Neural progenitor cell (in vitro differentiated cells): ENCODE measurements at regions not wholly inside any gene's neighbourhood (a gene's known extent, or its start where the extent isn't known, plus 50 kb on each side); places are given as distances from the start of the nearest gene placed in this dataset.
A peak's percentile ranks its signal among the peaks of the same experiment; 100 is the strongest.

Experiments
- DNase-seq: peaks from one replicate; pipeline ENCODE4 v3.0.0-alpha.2; 2016; ENCODE audit warnings: low spot score
- H2AFZ ChIP-seq: fragments of 200-600 bp; sonication (generic); replicated peaks from 2 replicates; pipeline ENCODE4 v1.6.1; 2016; ENCODE audit warnings: antibody characterized with exemption
- H3F3A ChIP-seq: fragments of 200-600 bp; sonication (generic); 2 replicates; pipeline ENCODE4 v1.6.1; 2016; ENCODE audit warnings: antibody characterized with exemption, low read depth
- H3K27ac ChIP-seq: fragments of 200-600 bp; sonication (generic); 2 replicates; pipeline ENCODE4 v1.5.1; 2016; ENCODE audit warnings: mild to moderate bottlenecking
- H3K27me3 ChIP-seq: fragments of 200-600 bp; sonication (generic); 2 replicates; pipeline ENCODE4 v1.6.1; 2016; ENCODE audit warnings: mild to moderate bottlenecking, moderate library complexity
- H3K36me3 ChIP-seq: fragments of 200-600 bp; sonication (generic); 2 replicates; pipeline ENCODE4 v1.5.1; 2016
- H3K4me1 ChIP-seq: fragments of 200-600 bp; sonication (generic); 2 replicates; pipeline ENCODE4 v1.6.1; 2016; ENCODE audit warnings: mixed run types
- H3K4me2 ChIP-seq: fragments of 200-600 bp; sonication (generic); 2 replicates; pipeline ENCODE4 v1.6.1; 2016
- H3K4me3 ChIP-seq: fragments of 200-600 bp; sonication (generic); 2 replicates; pipeline ENCODE4 v1.5.1; 2016
- H3K79me2 ChIP-seq: fragments of 200-600 bp; sonication (generic); 2 replicates; pipeline ENCODE4 v1.6.1; 2016; ENCODE audit warnings: low read depth
- H3K9ac ChIP-seq: fragments of 200-600 bp; sonication (generic); 2 replicates; pipeline ENCODE4 v1.6.1; 2016
- H3K9me3 ChIP-seq: fragments of 200-600 bp; sonication (generic); 2 replicates; pipeline ENCODE4 v1.5.1; 2016; ENCODE audit warnings: low read depth
- H4K20me1 ChIP-seq: fragments of 200-600 bp; sonication (generic); 2 replicates; pipeline ENCODE4 v1.6.1; 2016; ENCODE audit warnings: low read depth
- H3K27ac Mint-ChIP-seq: 3 replicates; pipeline ENCODE4 v1.8.0; 2021; ENCODE audit warnings: mixed read lengths
- H3K27me3 Mint-ChIP-seq: 2 replicates; pipeline ENCODE4 v1.8.0; 2022; ENCODE audit warnings: low read depth, mild to moderate bottlenecking, inconsistent platforms, moderate library complexity, mixed read lengths; ENCODE audit not compliant: insufficient read depth
- H3K36me3 Mint-ChIP-seq: 3 replicates; pipeline ENCODE4 v1.8.0; 2021; ENCODE audit warnings: mixed read lengths
- H3K4me1 Mint-ChIP-seq: 3 replicates; pipeline ENCODE4 v1.8.0; 2021; ENCODE audit warnings: mixed read lengths
- H3K4me3 Mint-ChIP-seq: 3 replicates; pipeline ENCODE4 v1.8.0; 2021; ENCODE audit warnings: mild to moderate bottlenecking, moderate library complexity, mixed read lengths
- H3K9me3 Mint-ChIP-seq: 3 replicates; pipeline ENCODE4 v1.8.0; 2020; ENCODE audit warnings: mixed read lengths
- CTCF ChIP-seq: fragments of 200-600 bp; sonication (generic); IDR thresholded peaks from 2 replicates; pipeline ENCODE4 v1.5.1; 2017; ENCODE audit warnings: antibody characterized with exemption, mild to moderate bottlenecking
- EZH2 ChIP-seq: fragments of 200-600 bp; sonication (generic); IDR thresholded peaks from 2 replicates; pipeline ENCODE4 v1.6.1; 2017; ENCODE audit warnings: antibody characterized with exemption, mild to moderate bottlenecking, moderate library complexity
- EZH2phosphoT487 ChIP-seq: fragments of 200-600 bp; sonication (generic); IDR thresholded peaks from 2 replicates; pipeline ENCODE4 v1.6.1; 2017; ENCODE audit warnings: antibody characterized with exemption

GRCh38 chr20:62539198-62540045 lies 63.6 kb upstream of the GATA5 start:
- H3K4me3 Mint-ChIP-seq: no peak overlapping the region
- TF ChIP-seq EZH2 (no peak), EZH2phosphoT487 (no peak), CTCF (no peak)
- Histone ChIP-seq H3F3A (no peaks in the 10 kb centered on the region), H4K20me1 (no peaks in the 10 kb centered on the region), H3K9me3 (no peaks in the 10 kb centered on the region), H3K4me3 (no peak overlapping the region), H3K27me3 (no peaks in the 10 kb centered on the region), H3K27ac (no peak overlapping the region), H3K79me2 (no peaks in the 10 kb centered on the region), H3K9ac (no peak overlapping the region), H3K4me2 (no peak overlapping the region), H3K4me1 (no peaks in the 10 kb centered on the region), H2AFZ (no peak overlapping the region), H3K36me3 (no peaks in the 10 kb centered on the region)
- peaks cover 1% of the 10 kb centered on the region for H3K9me3 Mint-ChIP-seq
- no peak for DNase-seq
- peaks cover 4% of the 10 kb centered on the region for H3K4me1 Mint-ChIP-seq
- no peaks in the 10 kb centered on the region for H3K36me3 Mint-ChIP-seq
- peaks cover 9% of the 10 kb centered on the region for H3K27me3 Mint-ChIP-seq
- no peak overlapping the region for H3K27ac Mint-ChIP-seq

- no peak overlapping the region for H2AFZ ChIP-seq
- no peaks in the 10 kb centered on the region for H3K36me3 ChIP-seq
- H3K27me3 ChIP-seq: no peaks in the 10 kb centered on the region
- no peak for TF ChIP-seq EZH2
- TF ChIP-seq EZH2phosphoT487: no peak
- peak; percentile 19 for TF ChIP-seq CTCF
- H3K79me2 ChIP-seq: no peaks in the 10 kb centered on the region
- DNase-seq: no peak
- no peaks in the 10 kb centered on the region for H3K9me3 ChIP-seq
- Mint-ChIP-seq H3K27me3 (peaks cover 15% of the 10 kb centered on the region), H3K4me3 (no peak overlapping the region), H3K36me3 (no peaks in the 10 kb centered on the region), H3K27ac (no peak overlapping the region), H3K4me1 (peaks cover 4% of the 10 kb centered on the region), H3K9me3 (peaks cover 3% of the 10 kb centered on the region)
- H3K4me2 ChIP-seq: no peak overlapping the region
- no peaks in the 10 kb centered on the region for H4K20me1 ChIP-seq
- H3K9ac ChIP-seq: no peak overlapping the region
- no peak overlapping the region for H3K27ac ChIP-seq
- H3K4me1 ChIP-seq: no peaks in the 10 kb centered on the region
- no peak overlapping the region for H3K4me3 ChIP-seq
- no peaks in the 10 kb centered on the region for H3F3A ChIP-seq
Observed at GRCh38 chr20:62540504-62540903, 64.7 kb upstream of the GATA5 start.

- no peaks in the 10 kb centered on the region for H3K4me1 ChIP-seq
- H3F3A ChIP-seq: no peaks in the 10 kb centered on the region
- Mint-ChIP-seq H3K36me3 (no peaks in the 10 kb centered on the region), H3K27ac (no peak overlapping the region), H3K9me3 (peaks cover 3% of the 10 kb centered on the region), H3K4me3 (no peak overlapping the region), H3K27me3 (peaks cover 18% of the 10 kb centered on the region), H3K4me1 (peaks cover 4% of the 10 kb centered on the region)
- no peaks in the 10 kb centered on the region for H3K79me2 ChIP-seq
- TF ChIP-seq CTCF (no peak), EZH2phosphoT487 (no peak), EZH2 (no peak)
- H2AFZ ChIP-seq: no peak overlapping the region
- no peaks in the 10 kb centered on the region for H3K36me3 ChIP-seq
- no peak overlapping the region for H3K4me2 ChIP-seq
- no peak for DNase-seq
- no peak overlapping the region for H3K27ac ChIP-seq
- H3K9ac ChIP-seq: no peak overlapping the region
- H3K27me3 ChIP-seq: no peaks in the 10 kb centered on the region
- no peak overlapping the region for H3K4me3 ChIP-seq
- H3K9me3 ChIP-seq: no peaks in the 10 kb centered on the region
- H4K20me1 ChIP-seq: no peaks in the 10 kb centered on the region
Observed at GRCh38 chr20:62542862-62543261, 67.1 kb upstream of the GATA5 start.
